ENCODE measurements at regions not wholly inside any gene's neighbourhood (a gene's known extent, or its start where the extent isn't known, plus 50 kb on each side); places are given as distances from the start of the nearest gene placed in this dataset.

DNA sequence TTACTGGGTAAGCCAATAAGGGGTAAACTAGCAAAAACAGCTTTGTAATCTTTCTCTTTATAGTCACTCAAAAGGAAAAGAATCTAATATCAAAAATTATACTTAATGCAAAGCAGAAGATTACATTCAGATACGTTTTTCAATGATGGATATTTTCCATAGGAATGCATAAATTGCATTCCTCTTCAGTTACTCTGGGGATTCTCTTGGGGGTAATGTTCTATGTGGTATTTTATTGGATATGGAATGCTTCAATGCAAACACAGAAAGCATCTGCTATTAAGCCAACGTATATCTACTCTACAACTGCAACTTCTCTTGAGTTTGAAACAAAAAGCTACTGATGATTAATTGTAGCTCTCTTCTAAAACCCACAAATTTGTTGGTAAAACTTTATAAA is 106.0 kb downstream of the SLC41A2 start:
- TF ChIP-seq, protein P1, sequence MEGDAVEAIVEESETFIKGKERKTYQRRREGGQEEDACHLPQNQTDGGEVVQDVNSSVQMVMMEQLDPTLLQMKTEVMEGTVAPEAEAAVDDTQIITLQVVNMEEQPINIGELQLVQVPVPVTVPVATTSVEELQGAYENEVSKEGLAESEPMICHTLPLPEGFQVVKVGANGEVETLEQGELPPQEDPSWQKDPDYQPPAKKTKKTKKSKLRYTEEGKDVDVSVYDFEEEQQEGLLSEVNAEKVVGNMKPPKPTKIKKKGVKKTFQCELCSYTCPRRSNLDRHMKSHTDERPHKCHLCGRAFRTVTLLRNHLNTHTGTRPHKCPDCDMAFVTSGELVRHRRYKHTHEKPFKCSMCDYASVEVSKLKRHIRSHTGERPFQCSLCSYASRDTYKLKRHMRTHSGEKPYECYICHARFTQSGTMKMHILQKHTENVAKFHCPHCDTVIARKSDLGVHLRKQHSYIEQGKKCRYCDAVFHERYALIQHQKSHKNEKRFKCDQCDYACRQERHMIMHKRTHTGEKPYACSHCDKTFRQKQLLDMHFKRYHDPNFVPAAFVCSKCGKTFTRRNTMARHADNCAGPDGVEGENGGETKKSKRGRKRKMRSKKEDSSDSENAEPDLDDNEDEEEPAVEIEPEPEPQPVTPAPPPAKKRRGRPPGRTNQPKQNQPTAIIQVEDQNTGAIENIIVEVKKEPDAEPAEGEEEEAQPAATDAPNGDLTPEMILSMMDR (IDR thresholded peaks at IDR 0.05) = no peak
- no peak for TF ChIP-seq POLR2AphosphoS5 (IDR thresholded peaks at IDR 0.05; ENCODE audit: low read depth, low read length)
